ENCODE measurements at regions not wholly inside any gene's neighbourhood (a gene's known extent, or its start where the extent isn't known, plus 50 kb on each side); places are given as distances from the start of the nearest gene placed in this dataset.

- no peak overlapping the region for H3K27ac Mint-ChIP-seq (ENCODE audit: unreplicated experiment)
- peaks cover 6% of the 10 kb centered on the region for H3K4me1 Mint-ChIP-seq (ENCODE audit: low read depth, unreplicated experiment)
- no peak for TF ChIP-seq CTCF (IDR thresholded peaks at IDR 0.05; ENCODE audit: insufficient read depth, low read depth, low read length)
- no peak for TF ChIP-seq EZH2 (IDR thresholded peaks at IDR 0.05; ENCODE audit: insufficient read depth, low read length)
- no peaks in the 10 kb centered on the region for H3K9me3 Mint-ChIP-seq (ENCODE audit: unreplicated experiment)
- Histone ChIP-seq H3K36me3 (ENCODE audit: insufficient read depth, low read length) (no peaks in the 10 kb centered on the region), H3K9ac (ENCODE audit: low read length) (no peak overlapping the region), H3K9me3 (ENCODE audit: insufficient read depth, low read depth, low read length) (no peaks in the 10 kb centered on the region), H3K79me2 (ENCODE audit: insufficient read depth, low read length) (no peaks in the 10 kb centered on the region), H3K4me1 (ENCODE audit: insufficient read depth, low read length) (no peaks in the 10 kb centered on the region), H3K4me2 (ENCODE audit: low read length) (no peak overlapping the region), H3K27me3 (ENCODE audit: insufficient read depth, low read length) (no peaks in the 10 kb centered on the region), H3K27ac (ENCODE audit: low read depth, low read length) (no peak overlapping the region), H4K20me1 (ENCODE audit: insufficient read depth, low read length) (no peaks in the 10 kb centered on the region), H3K4me3 (ENCODE audit: insufficient read depth, low read depth, low read length) (no peak overlapping the region), H2AFZ (ENCODE audit: low read depth, low read length) (no peak overlapping the region)
- no peak overlapping the region for H3K4me3 Mint-ChIP-seq (ENCODE audit: unreplicated experiment)
- no peak for FAIRE-seq
- no peaks in the 10 kb centered on the region for H3K27me3 Mint-ChIP-seq (ENCODE audit: low read depth, unreplicated experiment)
- no peaks in the 10 kb centered on the region for H3K36me3 Mint-ChIP-seq (ENCODE audit: low read depth, unreplicated experiment)
- DNase-seq (ENCODE audit: low read depth): no peak
These were observed 1451.3 kb upstream of the SLC39A10 start for GRCh38 chr2:194205568-194206227.

GRCh38 chr2:194203898-194204297 is 1453.1 kb upstream of the SLC39A10 start:
- no peaks in the 10 kb centered on the region for H3K36me3 ChIP-seq (ENCODE audit: insufficient read depth, low read length)
- H3K79me2 ChIP-seq (ENCODE audit: insufficient read depth, low read length): no peaks in the 10 kb centered on the region
- no peaks in the 10 kb centered on the region for H3K9me3 ChIP-seq (ENCODE audit: insufficient read depth, low read depth, low read length)
- H3K27ac ChIP-seq (ENCODE audit: low read depth, low read length): no peak overlapping the region
- no peak overlapping the region for H3K27ac Mint-ChIP-seq (ENCODE audit: unreplicated experiment)
- peaks cover 4% of the 10 kb centered on the region for H3K9me3 Mint-ChIP-seq (ENCODE audit: unreplicated experiment)
- H3K27me3 ChIP-seq (ENCODE audit: insufficient read depth, low read length): no peaks in the 10 kb centered on the region
- H3K9ac ChIP-seq (ENCODE audit: low read length): no peak overlapping the region
- H3K4me3 Mint-ChIP-seq (ENCODE audit: unreplicated experiment): no peak overlapping the region
- FAIRE-seq (no peak), DNase-seq (ENCODE audit: low read depth) (peak; percentile 11)
- no peaks in the 10 kb centered on the region for H3K36me3 Mint-ChIP-seq (ENCODE audit: low read depth, unreplicated experiment)
- no peaks in the 10 kb centered on the region for H3K27me3 Mint-ChIP-seq (ENCODE audit: low read depth, unreplicated experiment)
- no peaks in the 10 kb centered on the region for H4K20me1 ChIP-seq (ENCODE audit: insufficient read depth, low read length)
- no peak overlapping the region for H2AFZ ChIP-seq (ENCODE audit: low read depth, low read length)
- no peak overlapping the region for H3K4me2 ChIP-seq (ENCODE audit: low read length)
- peaks cover 6% of the 10 kb centered on the region for H3K4me1 Mint-ChIP-seq (ENCODE audit: low read depth, unreplicated experiment)
- H3K4me3 ChIP-seq (ENCODE audit: insufficient read depth, low read depth, low read length): no peak overlapping the region
- TF ChIP-seq EZH2 (IDR thresholded peaks at IDR 0.05; ENCODE audit: insufficient read depth, low read length) (no peak), CTCF (IDR thresholded peaks at IDR 0.05; ENCODE audit: insufficient read depth, low read depth, low read length) (no peak)
- H3K4me1 ChIP-seq (ENCODE audit: insufficient read depth, low read length): no peaks in the 10 kb centered on the region

- Histone ChIP-seq H3K9ac (ENCODE audit: low read length) (no peak overlapping the region), H3K9me3 (ENCODE audit: insufficient read depth, low read depth, low read length) (no peaks in the 10 kb centered on the region), H3K36me3 (ENCODE audit: insufficient read depth, low read length) (no peaks in the 10 kb centered on the region), H4K20me1 (ENCODE audit: insufficient read depth, low read length) (no peaks in the 10 kb centered on the region), H3K79me2 (ENCODE audit: insufficient read depth, low read length) (no peaks in the 10 kb centered on the region), H3K4me2 (ENCODE audit: low read length) (no peak overlapping the region), H3K27ac (ENCODE audit: low read depth, low read length) (no peak overlapping the region), H3K4me1 (ENCODE audit: insufficient read depth, low read length) (no peaks in the 10 kb centered on the region), H3K27me3 (ENCODE audit: insufficient read depth, low read length) (no peaks in the 10 kb centered on the region), H3K4me3 (ENCODE audit: insufficient read depth, low read depth, low read length) (no peak overlapping the region), H2AFZ (ENCODE audit: low read depth, low read length) (no peak overlapping the region)
- DNase-seq (ENCODE audit: low read depth) (no peak), FAIRE-seq (no peak)
- Mint-ChIP-seq H3K4me3 (ENCODE audit: unreplicated experiment) (no peak overlapping the region), H3K27ac (ENCODE audit: unreplicated experiment) (no peak overlapping the region), H3K9me3 (ENCODE audit: unreplicated experiment) (no peaks in the 10 kb centered on the region), H3K36me3 (ENCODE audit: low read depth, unreplicated experiment) (no peaks in the 10 kb centered on the region), H3K27me3 (ENCODE audit: low read depth, unreplicated experiment) (no peaks in the 10 kb centered on the region), H3K4me1 (ENCODE audit: low read depth, unreplicated experiment) (no peaks in the 10 kb centered on the region)
- TF ChIP-seq EZH2 (IDR thresholded peaks at IDR 0.05; ENCODE audit: insufficient read depth, low read length) (no peak), CTCF (IDR thresholded peaks at IDR 0.05; ENCODE audit: insufficient read depth, low read depth, low read length) (no peak)
These were observed 1474.1 kb upstream of the SLC39A10 start for GRCh38 chr2:194182888-194183287.
